ENCODE measurements at regions not wholly inside any gene's neighbourhood (a gene's known extent, or its start where the extent isn't known, plus 50 kb on each side); places are given as distances from the start of the nearest gene placed in this dataset.

DNA sequence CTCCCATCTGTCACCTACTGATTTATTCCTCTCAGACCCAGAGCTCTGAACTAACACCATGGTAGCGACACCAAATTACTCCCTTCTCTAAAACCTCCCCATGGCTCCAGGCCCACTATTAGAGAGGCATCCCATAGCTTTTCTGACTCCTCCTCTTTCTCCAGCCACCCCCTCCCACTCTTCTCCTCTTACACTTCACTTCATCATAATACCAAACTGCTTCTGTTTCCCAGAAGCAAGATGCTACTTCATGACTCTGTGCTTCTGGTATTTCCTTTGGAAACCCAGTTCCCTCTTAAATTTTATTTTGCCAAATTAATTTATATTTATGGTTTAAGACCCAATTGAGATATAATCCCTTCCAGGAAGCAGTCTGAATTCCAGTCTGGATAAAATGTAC is 465.1 kb upstream of the PDZRN3 start:
- H3K4me3 ChIP-seq (ENCODE audit: low read depth in 1 of 2, low read length in 2 of 2): no peak overlapping the region
- no peaks in the 10 kb centered on the region for H3K4me1 ChIP-seq (ENCODE audit: control insufficient read depth in 2 of 2, insufficient read depth in 2 of 2, low read length in 1 of 2)
- H3K27me3 ChIP-seq (ENCODE audit: control insufficient read depth in 1 of 2, insufficient read depth in 2 of 2, low read length in 2 of 2): no peaks in the 10 kb centered on the region
- no peak overlapping the region for H3K27ac ChIP-seq (ENCODE audit: low read depth in 2 of 2, low read length in 1 of 2)
- H3K36me3 ChIP-seq (ENCODE audit: control insufficient read depth in 2 of 2, insufficient read depth in 2 of 2, low read length in 1 of 2): no peaks in the 10 kb centered on the region
- WGBS, 2 donors: 72 to 76% methylated on average over 1 of the region's 1 CpG
- H3K9me3 ChIP-seq (ENCODE audit: control insufficient read depth in 2 of 2, insufficient read depth in 1 of 2, low read depth in 1 of 2, low read length in 1 of 2): no peaks in the 10 kb centered on the region

DNA sequence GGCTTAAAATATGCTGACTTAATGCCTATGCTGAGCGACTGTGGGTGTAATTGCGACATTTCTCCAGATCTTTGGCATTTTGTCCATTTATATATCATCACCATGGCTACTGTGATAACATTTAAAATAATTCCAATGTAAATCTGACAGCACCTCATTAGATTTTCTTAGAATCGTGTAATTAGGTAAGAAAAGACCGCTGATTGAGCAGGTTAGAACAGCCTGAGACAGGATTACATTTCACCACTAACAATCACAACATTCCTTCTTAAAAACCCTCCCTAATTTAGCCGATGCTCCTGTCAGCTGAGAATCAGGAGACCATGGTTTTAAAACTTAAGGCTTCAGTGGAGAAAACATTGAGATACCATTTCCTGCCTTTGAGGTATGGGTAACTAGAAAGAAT is 455.3 kb upstream of the PDZRN3 start:
- Histone ChIP-seq H3K9me3 (ENCODE audit: control insufficient read depth in 2 of 2, insufficient read depth in 1 of 2, low read depth in 1 of 2, low read length in 1 of 2) (no peaks in the 10 kb centered on the region), H3K4me1 (ENCODE audit: control insufficient read depth in 2 of 2, insufficient read depth in 2 of 2, low read length in 1 of 2) (no peaks in the 10 kb centered on the region), H3K4me3 (ENCODE audit: low read depth in 1 of 2, low read length in 2 of 2) (no peak overlapping the region), H3K27ac (ENCODE audit: low read depth in 2 of 2, low read length in 1 of 2) (no peak overlapping the region), H3K27me3 (ENCODE audit: control insufficient read depth in 1 of 2, insufficient read depth in 2 of 2, low read length in 2 of 2) (no peaks in the 10 kb centered on the region), H3K36me3 (ENCODE audit: control insufficient read depth in 2 of 2, insufficient read depth in 2 of 2, low read length in 1 of 2) (no peaks in the 10 kb centered on the region)
- 34 to 40% methylated on average over 5 of the region's 5 CpGs for WGBS, 2 donors

DNA sequence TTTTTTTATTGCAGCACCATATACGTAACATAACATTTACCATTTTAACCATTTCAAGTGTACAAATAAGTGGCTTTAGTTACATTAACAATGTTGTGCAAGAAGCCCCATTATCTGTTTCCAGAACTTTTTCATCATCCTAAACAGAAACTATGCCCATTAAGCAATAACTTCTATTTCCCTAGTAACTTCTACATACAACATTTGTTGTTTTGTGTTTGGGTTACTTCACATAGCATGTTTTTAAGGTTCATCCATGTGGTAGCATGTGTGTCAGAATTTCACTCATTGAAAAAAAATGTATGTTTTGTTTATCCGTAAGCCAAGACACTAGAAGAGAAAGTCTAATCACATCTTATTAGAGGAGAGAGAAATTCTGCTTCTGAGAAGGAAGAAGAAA is 450.5 kb upstream of the PDZRN3 start:
- 45 to 69% methylated on average over 2 of the region's 2 CpGs for WGBS, 2 donors
- Histone ChIP-seq H3K36me3 (ENCODE audit: control insufficient read depth in 2 of 2, insufficient read depth in 2 of 2, low read length in 1 of 2) (no peaks in the 10 kb centered on the region), H3K9me3 (ENCODE audit: control insufficient read depth in 2 of 2, insufficient read depth in 1 of 2, low read depth in 1 of 2, low read length in 1 of 2) (no peaks in the 10 kb centered on the region), H3K27ac (ENCODE audit: low read depth in 2 of 2, low read length in 1 of 2) (no peak overlapping the region), H3K4me3 (ENCODE audit: low read depth in 1 of 2, low read length in 2 of 2) (no peak overlapping the region), H3K27me3 (ENCODE audit: control insufficient read depth in 1 of 2, insufficient read depth in 2 of 2, low read length in 2 of 2) (no peaks in the 10 kb centered on the region), H3K4me1 (ENCODE audit: control insufficient read depth in 2 of 2, insufficient read depth in 2 of 2, low read length in 1 of 2) (no peaks in the 10 kb centered on the region)

DNA sequence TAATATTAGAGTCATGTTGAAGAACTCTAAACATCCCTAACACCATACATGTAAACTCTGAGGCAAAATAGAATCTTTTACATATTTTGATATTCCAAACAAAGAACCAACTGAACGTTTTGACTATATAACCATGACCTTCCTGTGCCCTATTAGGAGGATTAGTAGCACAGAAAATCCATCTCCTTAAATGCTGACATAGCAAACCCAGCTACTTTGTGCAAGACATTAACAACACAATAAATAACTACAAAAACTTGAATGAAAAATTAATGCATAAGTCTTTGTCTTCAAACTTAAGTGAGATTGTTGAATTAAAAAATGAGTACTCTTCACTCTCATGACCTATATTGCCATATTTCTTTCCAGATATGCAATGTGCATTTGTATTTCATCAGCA is 450.0 kb upstream of the PDZRN3 start:
- Histone ChIP-seq H3K4me3 (ENCODE audit: low read depth in 1 of 2, low read length in 2 of 2) (no peak overlapping the region), H3K36me3 (ENCODE audit: control insufficient read depth in 2 of 2, insufficient read depth in 2 of 2, low read length in 1 of 2) (no peaks in the 10 kb centered on the region), H3K9me3 (ENCODE audit: control insufficient read depth in 2 of 2, insufficient read depth in 1 of 2, low read depth in 1 of 2, low read length in 1 of 2) (no peaks in the 10 kb centered on the region), H3K27ac (ENCODE audit: low read depth in 2 of 2, low read length in 1 of 2) (no peak overlapping the region), H3K27me3 (ENCODE audit: control insufficient read depth in 1 of 2, insufficient read depth in 2 of 2, low read length in 2 of 2) (no peaks in the 10 kb centered on the region), H3K4me1 (ENCODE audit: control insufficient read depth in 2 of 2, insufficient read depth in 2 of 2, low read length in 1 of 2) (no peaks in the 10 kb centered on the region)
- 17 to 34% methylated on average over 1 of the region's 1 CpG for WGBS, 2 donors

DNA sequence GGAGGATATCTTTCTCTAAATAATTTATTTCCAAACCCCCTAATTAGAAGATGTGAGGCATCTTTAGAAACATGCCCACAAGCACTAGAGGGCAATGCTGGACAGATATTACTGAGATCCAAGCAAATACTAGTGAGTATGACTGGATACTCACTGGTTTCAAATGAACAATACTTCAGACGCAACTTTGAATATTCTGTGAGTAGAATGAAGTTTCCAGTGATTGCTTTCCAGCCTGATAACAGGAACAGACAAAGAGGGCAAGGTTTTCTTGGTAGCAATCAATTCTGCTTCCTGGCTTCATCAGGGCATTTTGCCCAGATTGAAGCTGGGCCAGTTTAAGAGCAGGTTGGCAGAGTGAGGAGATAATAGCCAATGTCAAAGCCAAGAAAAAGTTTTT is 442.6 kb upstream of the PDZRN3 start:
- Histone ChIP-seq H3K27me3 (ENCODE audit: control insufficient read depth in 1 of 2, insufficient read depth in 2 of 2, low read length in 2 of 2) (no peaks in the 10 kb centered on the region), H3K36me3 (ENCODE audit: control insufficient read depth in 2 of 2, insufficient read depth in 2 of 2, low read length in 1 of 2) (no peaks in the 10 kb centered on the region), H3K4me1 (ENCODE audit: control insufficient read depth in 2 of 2, insufficient read depth in 2 of 2, low read length in 1 of 2) (no peaks in the 10 kb centered on the region), H3K9me3 (ENCODE audit: control insufficient read depth in 2 of 2, insufficient read depth in 1 of 2, low read depth in 1 of 2, low read length in 1 of 2) (no peaks in the 10 kb centered on the region), H3K4me3 (ENCODE audit: low read depth in 1 of 2, low read length in 2 of 2) (no peak overlapping the region), H3K27ac (ENCODE audit: low read depth in 2 of 2, low read length in 1 of 2) (no peak overlapping the region)
- WGBS, 2 donors: 10 to 22% methylated on average over 1 of the region's 1 CpG

DNA sequence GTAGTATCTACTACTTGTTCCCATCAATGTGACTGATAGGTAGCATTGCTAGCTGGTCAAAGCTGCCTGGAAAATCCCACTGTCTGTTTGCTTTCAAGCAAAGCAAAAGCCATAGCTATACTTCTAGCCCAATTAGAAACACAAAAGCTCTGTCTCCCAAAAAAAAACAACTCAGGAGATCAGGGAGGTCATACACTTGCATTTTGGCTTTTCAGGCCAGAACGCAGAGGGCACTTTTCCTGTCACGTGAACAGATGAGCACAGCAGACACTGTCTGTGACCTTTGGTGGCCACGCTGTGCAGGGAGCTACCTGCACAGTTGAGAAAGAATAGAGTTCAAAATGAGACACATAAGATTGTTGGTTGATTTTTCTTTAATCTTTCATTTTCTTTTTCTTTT is 441.7 kb upstream of the PDZRN3 start:
- H3K27ac ChIP-seq (ENCODE audit: low read depth in 2 of 2, low read length in 1 of 2): no peak overlapping the region
- WGBS, 2 donors: 76 to 79% methylated on average over 3 of the region's 3 CpGs
- no peaks in the 10 kb centered on the region for H3K27me3 ChIP-seq (ENCODE audit: control insufficient read depth in 1 of 2, insufficient read depth in 2 of 2, low read length in 2 of 2)
- H3K4me1 ChIP-seq (ENCODE audit: control insufficient read depth in 2 of 2, insufficient read depth in 2 of 2, low read length in 1 of 2): no peaks in the 10 kb centered on the region
- no peak overlapping the region for H3K4me3 ChIP-seq (ENCODE audit: low read depth in 1 of 2, low read length in 2 of 2)
- H3K9me3 ChIP-seq (ENCODE audit: control insufficient read depth in 2 of 2, insufficient read depth in 1 of 2, low read depth in 1 of 2, low read length in 1 of 2): no peaks in the 10 kb centered on the region
- H3K36me3 ChIP-seq (ENCODE audit: control insufficient read depth in 2 of 2, insufficient read depth in 2 of 2, low read length in 1 of 2): no peaks in the 10 kb centered on the region

DNA sequence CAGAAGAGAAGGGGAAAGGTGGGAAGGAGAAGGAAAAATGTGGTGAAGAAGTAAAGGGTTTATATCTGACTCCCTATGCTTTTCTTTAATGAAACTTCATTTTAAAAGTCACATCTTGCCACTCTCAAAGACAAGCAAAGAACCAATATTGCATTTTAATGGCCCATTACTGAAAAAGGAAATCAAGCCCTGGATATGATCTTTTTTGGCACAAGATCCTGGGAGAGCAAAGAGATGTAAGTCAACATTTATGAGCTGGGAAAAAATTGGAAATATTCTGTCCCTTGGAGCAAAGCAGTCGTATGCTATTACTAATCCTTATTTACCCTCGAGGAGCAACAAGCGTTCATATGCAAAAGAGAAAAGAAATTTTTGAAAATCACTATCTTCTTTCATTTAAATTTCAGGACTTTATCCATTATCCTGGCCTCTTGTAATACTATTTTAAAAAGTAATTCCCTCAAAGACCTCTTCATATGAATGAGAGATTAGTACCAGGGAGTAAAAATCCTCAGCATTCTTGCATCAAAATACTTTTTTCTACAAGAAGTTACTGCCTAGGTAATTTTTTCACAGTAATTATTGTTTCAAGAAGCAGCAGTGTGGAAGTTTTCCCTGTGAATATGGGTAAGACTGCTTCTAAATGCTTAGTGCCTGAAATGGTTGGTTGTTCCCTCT is 435.3 kb upstream of the PDZRN3 start:
- Histone ChIP-seq H3K27me3 (ENCODE audit: control insufficient read depth in 1 of 2, insufficient read depth in 2 of 2, low read length in 2 of 2) (no peaks in the 10 kb centered on the region), H3K27ac (ENCODE audit: low read depth in 2 of 2, low read length in 1 of 2) (no peak overlapping the region), H3K36me3 (ENCODE audit: control insufficient read depth in 2 of 2, insufficient read depth in 2 of 2, low read length in 1 of 2) (no peaks in the 10 kb centered on the region), H3K4me1 (ENCODE audit: control insufficient read depth in 2 of 2, insufficient read depth in 2 of 2, low read length in 1 of 2) (no peaks in the 10 kb centered on the region), H3K9me3 (ENCODE audit: control insufficient read depth in 2 of 2, insufficient read depth in 1 of 2, low read depth in 1 of 2, low read length in 1 of 2) (no peaks in the 10 kb centered on the region), H3K4me3 (ENCODE audit: low read depth in 1 of 2, low read length in 2 of 2) (no peak overlapping the region)
- WGBS, 2 donors: 53 to 75% methylated on average over 3 of the region's 3 CpGs

DNA sequence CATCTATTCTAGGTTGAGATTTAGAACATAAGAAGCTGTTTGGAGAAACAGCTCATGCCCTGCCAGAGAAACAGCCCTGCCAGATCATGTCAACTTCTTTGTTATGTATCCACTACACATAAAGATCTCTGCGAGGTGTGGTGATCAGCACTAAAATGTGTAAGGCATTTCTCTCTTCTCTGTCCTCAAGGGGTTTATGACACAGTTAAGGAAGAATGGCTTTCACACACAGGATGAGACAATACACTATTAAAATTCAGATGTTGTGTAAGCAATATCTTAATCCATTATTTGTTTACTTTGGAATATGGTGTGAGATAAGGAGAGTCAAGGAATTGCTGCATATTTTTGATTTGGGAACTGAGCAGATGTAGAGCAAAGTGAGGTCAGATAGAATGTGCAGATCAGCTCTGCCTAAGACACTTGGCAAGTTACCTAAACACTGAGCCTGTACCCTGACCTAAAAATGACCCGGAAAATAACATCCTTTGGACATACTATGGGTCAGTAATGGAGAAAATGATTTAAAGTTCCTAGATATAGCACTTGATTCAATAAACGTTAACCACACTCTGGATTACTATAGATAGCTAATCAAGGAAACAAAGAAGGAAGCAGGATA is 434.7 kb upstream of the PDZRN3 start:
- Histone ChIP-seq H3K4me3 (ENCODE audit: low read depth in 1 of 2, low read length in 2 of 2) (no peak overlapping the region), H3K27me3 (ENCODE audit: control insufficient read depth in 1 of 2, insufficient read depth in 2 of 2, low read length in 2 of 2) (no peaks in the 10 kb centered on the region), H3K36me3 (ENCODE audit: control insufficient read depth in 2 of 2, insufficient read depth in 2 of 2, low read length in 1 of 2) (no peaks in the 10 kb centered on the region), H3K27ac (ENCODE audit: low read depth in 2 of 2, low read length in 1 of 2) (no peak overlapping the region), H3K4me1 (ENCODE audit: control insufficient read depth in 2 of 2, insufficient read depth in 2 of 2, low read length in 1 of 2) (no peaks in the 10 kb centered on the region), H3K9me3 (ENCODE audit: control insufficient read depth in 2 of 2, insufficient read depth in 1 of 2, low read depth in 1 of 2, low read length in 1 of 2) (no peaks in the 10 kb centered on the region)
- 66 to 71% methylated on average over 3 of the region's 3 CpGs for WGBS, 2 donors

DNA sequence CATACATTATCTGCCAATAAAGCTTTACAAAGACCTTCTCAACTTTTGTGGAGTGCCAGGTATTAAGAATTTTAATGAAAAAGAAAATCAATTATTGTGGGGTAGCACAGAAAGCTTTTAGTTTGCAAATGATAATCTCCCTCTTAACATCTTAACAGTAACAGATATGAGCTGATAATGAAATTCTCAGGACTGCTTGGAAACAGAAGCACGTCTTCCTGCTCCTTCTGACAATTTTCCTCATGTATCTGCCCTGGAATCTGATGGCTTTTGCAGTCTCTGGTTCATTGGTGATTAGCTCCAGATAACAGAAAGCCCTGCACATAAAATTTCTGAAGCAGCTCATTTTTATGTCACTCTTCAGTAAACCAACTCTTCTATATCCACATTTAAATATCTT is 432.4 kb upstream of the PDZRN3 start:
- WGBS, 2 donors: 50 to 55% methylated on average over 1 of the region's 1 CpG
- H3K27me3 ChIP-seq (ENCODE audit: control insufficient read depth in 1 of 2, insufficient read depth in 2 of 2, low read length in 2 of 2): no peaks in the 10 kb centered on the region
- no peaks in the 10 kb centered on the region for H3K36me3 ChIP-seq (ENCODE audit: control insufficient read depth in 2 of 2, insufficient read depth in 2 of 2, low read length in 1 of 2)
- no peak overlapping the region for H3K27ac ChIP-seq (ENCODE audit: low read depth in 2 of 2, low read length in 1 of 2)
- no peaks in the 10 kb centered on the region for H3K9me3 ChIP-seq (ENCODE audit: control insufficient read depth in 2 of 2, insufficient read depth in 1 of 2, low read depth in 1 of 2, low read length in 1 of 2)
- no peaks in the 10 kb centered on the region for H3K4me1 ChIP-seq (ENCODE audit: control insufficient read depth in 2 of 2, insufficient read depth in 2 of 2, low read length in 1 of 2)
- H3K4me3 ChIP-seq (ENCODE audit: low read depth in 1 of 2, low read length in 2 of 2): no peak overlapping the region

DNA sequence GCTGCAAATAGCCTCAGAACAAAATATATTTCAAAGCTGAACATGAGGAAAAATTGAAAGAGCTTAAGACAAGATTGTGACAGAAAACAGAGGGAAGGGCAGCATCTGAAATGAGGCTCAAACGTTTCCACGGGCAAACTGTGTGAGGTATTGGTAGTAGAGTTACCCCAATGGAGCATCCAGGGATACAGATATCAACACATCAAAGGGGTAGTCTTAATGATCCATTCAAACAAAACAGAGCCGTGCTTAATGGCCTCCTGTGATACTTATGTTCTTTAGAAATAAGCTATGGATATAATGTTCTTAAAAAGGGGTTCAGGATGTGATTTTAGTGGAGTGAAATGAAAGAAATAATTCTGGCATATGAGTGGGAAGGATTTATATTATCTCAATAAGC is 430.3 kb upstream of the PDZRN3 start:
- Histone ChIP-seq H3K36me3 (ENCODE audit: control insufficient read depth in 2 of 2, insufficient read depth in 2 of 2, low read length in 1 of 2) (no peaks in the 10 kb centered on the region), H3K4me1 (ENCODE audit: control insufficient read depth in 2 of 2, insufficient read depth in 2 of 2, low read length in 1 of 2) (no peaks in the 10 kb centered on the region), H3K4me3 (ENCODE audit: low read depth in 1 of 2, low read length in 2 of 2) (no peak overlapping the region), H3K9me3 (ENCODE audit: control insufficient read depth in 2 of 2, insufficient read depth in 1 of 2, low read depth in 1 of 2, low read length in 1 of 2) (no peaks in the 10 kb centered on the region), H3K27ac (ENCODE audit: low read depth in 2 of 2, low read length in 1 of 2) (no peak overlapping the region), H3K27me3 (ENCODE audit: control insufficient read depth in 1 of 2, insufficient read depth in 2 of 2, low read length in 2 of 2) (no peaks in the 10 kb centered on the region)
- 38 to 49% methylated on average over 3 of the region's 3 CpGs for WGBS, 2 donors
